ENCODE measurements at regions not wholly inside any gene's neighbourhood (a gene's known extent, or its start where the extent isn't known, plus 50 kb on each side); places are given as distances from the start of the nearest gene placed in this dataset.

DNA sequence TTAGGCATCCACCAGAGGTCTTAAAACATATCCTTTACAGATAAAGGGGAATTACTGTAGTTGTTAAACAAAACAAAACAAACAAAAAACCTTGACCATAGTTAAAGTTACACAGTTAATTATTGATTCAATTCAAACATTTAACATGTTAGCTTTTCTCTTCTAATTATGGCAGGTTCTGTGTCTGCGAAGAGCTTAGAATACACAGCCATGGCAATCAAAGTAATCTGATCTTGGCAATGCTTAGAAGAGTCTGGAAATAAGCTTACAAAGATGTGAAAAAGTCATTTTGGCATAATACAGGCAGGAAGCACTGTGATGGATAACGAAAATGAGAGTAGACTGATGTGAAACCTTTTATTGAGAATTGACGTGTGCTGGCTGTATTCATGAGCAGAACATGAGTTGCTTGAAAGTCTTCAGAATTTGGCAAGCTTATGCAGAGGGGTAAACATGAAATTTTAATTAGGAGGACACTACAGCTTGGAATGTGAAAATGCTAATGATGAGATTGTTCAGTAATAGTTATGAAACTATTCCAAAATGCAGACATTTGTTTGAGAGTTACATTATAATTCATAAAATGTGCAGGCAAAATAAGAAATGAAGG lies 629.6 kb downstream of the FSCB start:
- Histone ChIP-seq H4K20me1 (ENCODE audit: insufficient read depth) (no peaks in the 10 kb centered on the region), H3K4me1 (ENCODE audit: low read depth, poor library complexity, severe bottlenecking) (peaks cover 8% of the 10 kb centered on the region), H3K27me3 (ENCODE audit: insufficient read depth, low read depth) (no peaks in the 10 kb centered on the region), H2AFZ (ENCODE audit: low read depth) (no peak overlapping the region), H3K79me2 (ENCODE audit: insufficient read depth, low read depth) (no peaks in the 10 kb centered on the region), H3K36me3 (ENCODE audit: insufficient read depth) (no peaks in the 10 kb centered on the region), H3K27ac (no peak overlapping the region), H3K9ac (no peak overlapping the region), H3K4me3 (IDR thresholded peaks at IDR 0.05; ENCODE audit: insufficient read depth, low read depth, low read length) (no peak overlapping the region), H3K4me2 (peak overlapping the region; percentile 29; the same call in 1 of the 2 replicates)
- TF ChIP-seq, protein P1, sequence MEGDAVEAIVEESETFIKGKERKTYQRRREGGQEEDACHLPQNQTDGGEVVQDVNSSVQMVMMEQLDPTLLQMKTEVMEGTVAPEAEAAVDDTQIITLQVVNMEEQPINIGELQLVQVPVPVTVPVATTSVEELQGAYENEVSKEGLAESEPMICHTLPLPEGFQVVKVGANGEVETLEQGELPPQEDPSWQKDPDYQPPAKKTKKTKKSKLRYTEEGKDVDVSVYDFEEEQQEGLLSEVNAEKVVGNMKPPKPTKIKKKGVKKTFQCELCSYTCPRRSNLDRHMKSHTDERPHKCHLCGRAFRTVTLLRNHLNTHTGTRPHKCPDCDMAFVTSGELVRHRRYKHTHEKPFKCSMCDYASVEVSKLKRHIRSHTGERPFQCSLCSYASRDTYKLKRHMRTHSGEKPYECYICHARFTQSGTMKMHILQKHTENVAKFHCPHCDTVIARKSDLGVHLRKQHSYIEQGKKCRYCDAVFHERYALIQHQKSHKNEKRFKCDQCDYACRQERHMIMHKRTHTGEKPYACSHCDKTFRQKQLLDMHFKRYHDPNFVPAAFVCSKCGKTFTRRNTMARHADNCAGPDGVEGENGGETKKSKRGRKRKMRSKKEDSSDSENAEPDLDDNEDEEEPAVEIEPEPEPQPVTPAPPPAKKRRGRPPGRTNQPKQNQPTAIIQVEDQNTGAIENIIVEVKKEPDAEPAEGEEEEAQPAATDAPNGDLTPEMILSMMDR (conservative IDR thresholded peaks at IDR 0.05; ENCODE audit: low read depth, low read length): no peak

DNA sequence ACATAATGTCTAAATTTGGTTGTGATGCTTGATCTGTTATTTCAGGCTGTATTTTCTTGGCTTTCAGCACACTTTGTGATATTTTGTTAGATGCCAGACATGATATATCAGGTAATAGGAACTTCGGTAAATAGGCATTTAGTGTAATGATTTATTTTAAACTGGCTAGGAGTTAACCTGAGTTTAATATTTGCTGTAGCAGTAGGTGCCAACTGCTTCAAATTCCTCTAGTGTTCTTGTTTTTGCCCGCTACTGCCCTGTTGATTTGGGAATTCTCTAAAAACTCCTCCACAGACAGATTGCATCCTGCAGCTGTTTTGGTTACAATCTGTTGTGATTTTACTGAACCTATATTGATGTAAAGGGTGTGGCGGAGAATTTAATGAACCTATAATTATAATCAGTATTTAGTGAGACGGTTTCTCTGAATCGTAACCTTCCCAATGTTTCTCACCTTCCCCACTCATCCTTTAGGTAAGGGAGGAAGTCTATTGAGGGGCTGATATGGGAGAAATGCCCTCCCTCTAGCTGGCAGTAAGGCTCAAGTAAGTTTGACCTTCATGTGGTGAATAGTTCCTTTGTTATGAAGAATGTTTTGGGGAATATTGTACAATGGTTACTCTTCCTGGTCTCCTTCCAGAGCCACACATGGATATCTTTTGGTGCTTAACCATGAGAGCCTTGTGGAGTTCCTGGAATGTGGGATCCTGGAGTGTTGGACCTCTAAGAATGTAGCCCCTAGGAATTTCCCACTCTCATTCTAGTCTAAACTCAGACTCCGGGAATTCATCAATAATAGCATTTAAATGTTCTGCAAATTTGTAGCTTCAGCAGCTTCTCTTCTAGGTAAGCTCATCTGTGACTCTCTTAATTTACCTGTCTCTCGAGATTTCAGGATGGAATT lies 634.1 kb downstream of the FSCB start:
- Histone ChIP-seq H3K36me3 (ENCODE audit: insufficient read depth) (no peaks in the 10 kb centered on the region), H3K27ac (no peak overlapping the region), H3K4me2 (no peak overlapping the region), H3K4me3 (IDR thresholded peaks at IDR 0.05; ENCODE audit: insufficient read depth, low read depth, low read length) (no peak overlapping the region), H4K20me1 (ENCODE audit: insufficient read depth) (no peaks in the 10 kb centered on the region), H3K4me1 (ENCODE audit: low read depth, poor library complexity, severe bottlenecking) (peaks cover 8% of the 10 kb centered on the region), H3K27me3 (ENCODE audit: insufficient read depth, low read depth) (no peaks in the 10 kb centered on the region), H3K79me2 (ENCODE audit: insufficient read depth, low read depth) (no peaks in the 10 kb centered on the region), H2AFZ (ENCODE audit: low read depth) (no peak overlapping the region), H3K9ac (no peak overlapping the region)
- TF ChIP-seq, protein P1 (conservative IDR thresholded peaks at IDR 0.05; ENCODE audit: low read depth, low read length): no peak

DNA sequence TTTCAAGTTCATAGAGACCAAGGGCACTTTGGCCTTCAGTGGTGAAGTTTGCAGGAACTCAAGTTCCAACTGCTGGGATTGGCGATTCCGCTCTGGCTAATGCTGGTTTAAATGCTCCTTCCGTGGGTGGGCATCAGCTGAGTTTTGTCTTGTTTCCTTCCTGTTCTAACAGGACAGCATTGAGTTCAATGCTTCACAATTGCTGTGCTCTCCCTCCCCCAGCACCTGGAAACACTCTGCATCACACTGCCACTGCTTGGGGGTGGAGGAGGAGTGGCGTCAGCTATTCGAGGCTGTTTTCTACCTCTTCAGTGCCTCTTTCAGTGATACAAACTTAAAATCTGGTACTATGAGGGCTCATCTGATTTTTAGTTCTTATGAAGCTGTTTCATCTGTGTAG lies 634.9 kb downstream of the FSCB start:
- no peaks in the 10 kb centered on the region for H3K36me3 ChIP-seq (ENCODE audit: insufficient read depth)
- H3K4me3 ChIP-seq (IDR thresholded peaks at IDR 0.05; ENCODE audit: insufficient read depth, low read depth, low read length): no peak overlapping the region
- TF ChIP-seq, protein P1 (conservative IDR thresholded peaks at IDR 0.05; ENCODE audit: low read depth, low read length): no peak
- no peak overlapping the region for H3K9ac ChIP-seq
- no peaks in the 10 kb centered on the region for H3K79me2 ChIP-seq (ENCODE audit: insufficient read depth, low read depth)
- H3K4me2 ChIP-seq: no peak overlapping the region
- H2AFZ ChIP-seq (ENCODE audit: low read depth): no peak overlapping the region
- H3K27ac ChIP-seq: no peak overlapping the region
- H3K4me1 ChIP-seq (ENCODE audit: low read depth, poor library complexity, severe bottlenecking): peaks cover 2% of the 10 kb centered on the region
- H3K27me3 ChIP-seq (ENCODE audit: insufficient read depth, low read depth): no peaks in the 10 kb centered on the region
- no peaks in the 10 kb centered on the region for H4K20me1 ChIP-seq (ENCODE audit: insufficient read depth)

DNA sequence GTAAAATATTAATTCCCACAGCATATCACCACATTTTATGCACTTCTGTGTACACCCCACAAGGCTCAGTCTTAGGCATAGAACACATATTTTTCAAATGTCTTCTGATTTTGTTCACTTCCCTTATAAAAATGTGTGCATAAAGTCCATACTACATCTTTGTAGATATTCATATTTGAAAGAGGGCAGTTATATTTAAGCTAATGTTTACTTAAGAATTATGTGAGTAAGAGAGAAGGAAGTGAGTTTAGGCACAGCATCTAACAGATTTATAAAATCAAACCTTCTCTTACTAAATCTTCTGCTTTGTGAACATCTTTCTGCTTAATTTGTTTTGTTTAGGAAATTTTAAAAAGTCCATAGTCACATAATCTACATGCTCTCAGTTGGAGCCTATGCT lies 648.1 kb downstream of the FSCB start:
- Histone ChIP-seq H3K27ac (no peak overlapping the region), H3K4me1 (ENCODE audit: low read depth, poor library complexity, severe bottlenecking) (no peaks in the 10 kb centered on the region), H3K9ac (no peak overlapping the region), H3K36me3 (ENCODE audit: insufficient read depth) (no peaks in the 10 kb centered on the region), H3K27me3 (ENCODE audit: insufficient read depth, low read depth) (no peaks in the 10 kb centered on the region), H2AFZ (ENCODE audit: low read depth) (no peak overlapping the region), H3K79me2 (ENCODE audit: insufficient read depth, low read depth) (no peaks in the 10 kb centered on the region), H4K20me1 (ENCODE audit: insufficient read depth) (no peaks in the 10 kb centered on the region), H3K4me2 (no peak overlapping the region), H3K4me3 (IDR thresholded peaks at IDR 0.05; ENCODE audit: insufficient read depth, low read depth, low read length) (no peak overlapping the region)
- TF ChIP-seq, protein P1 (conservative IDR thresholded peaks at IDR 0.05; ENCODE audit: low read depth, low read length): no peak

All from KMS-11 (cell line).